ENCODE measurements at regions not wholly inside any gene's neighbourhood (a gene's known extent, or its start where the extent isn't known, plus 50 kb on each side); places are given as distances from the start of the nearest gene placed in this dataset.

DNA sequence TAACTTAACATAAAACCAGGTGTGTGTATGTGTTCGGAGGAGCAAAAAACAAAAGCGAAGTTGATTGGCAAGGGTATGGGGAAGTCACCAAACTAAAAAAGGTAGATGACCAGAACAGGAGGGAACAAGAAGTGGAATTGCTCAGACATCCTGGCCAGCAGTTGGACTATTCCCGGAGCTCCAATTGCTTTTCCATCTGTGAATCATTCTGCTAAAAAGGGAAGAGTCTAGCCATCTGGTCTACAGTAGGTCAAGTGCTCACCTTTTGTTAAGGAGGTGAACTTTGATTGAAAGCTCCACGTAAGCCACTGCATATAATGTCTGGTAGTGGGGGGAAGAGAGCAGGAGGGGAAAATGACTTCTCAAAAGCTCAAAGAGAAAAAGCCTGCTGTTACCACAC is 50.0 kb upstream of the BET1 start:
- Histone ChIP-seq H3K4me1 (ENCODE audit: control insufficient read depth, insufficient read depth, low read length, poor library complexity, severe bottlenecking) (no peaks in the 10 kb centered on the region), H3K27me3 (ENCODE audit: control insufficient read depth, insufficient read depth, low read length) (peaks cover 2% of the 10 kb centered on the region), H3K9me3 (ENCODE audit: control insufficient read depth in 2 of 2, low read length in 2 of 2) (no peaks in the 10 kb centered on the region), H3K4me3 (ENCODE audit: low read depth, low read length) (no peak overlapping the region), H3K27ac (ENCODE audit: insufficient read depth, low read length, poor library complexity, severe bottlenecking) (no peak overlapping the region), H3K36me3 (ENCODE audit: control insufficient read depth, insufficient read depth, low read length) (no peaks in the 10 kb centered on the region)
- Mint-ChIP-seq H3K4me3 (no peak overlapping the region), H3K27ac (peak overlapping the region in 1 of 3 donors; percentile 52), H3K9me3 (peaks cover 0 to 3% (median 0%) of the 10 kb centered on the region in 7 donors), H3K4me1 (peaks cover 0 to 2% (median 0%) of the 10 kb centered on the region in 4 donors), H3K27me3 (peaks cover 10% of the 10 kb centered on the region), H3K36me3 (no peaks in the 10 kb centered on the region)
- ATAC-seq (ENCODE audit: low read depth in 2 of 2) (no peak), DNase-seq (no peak)

DNA sequence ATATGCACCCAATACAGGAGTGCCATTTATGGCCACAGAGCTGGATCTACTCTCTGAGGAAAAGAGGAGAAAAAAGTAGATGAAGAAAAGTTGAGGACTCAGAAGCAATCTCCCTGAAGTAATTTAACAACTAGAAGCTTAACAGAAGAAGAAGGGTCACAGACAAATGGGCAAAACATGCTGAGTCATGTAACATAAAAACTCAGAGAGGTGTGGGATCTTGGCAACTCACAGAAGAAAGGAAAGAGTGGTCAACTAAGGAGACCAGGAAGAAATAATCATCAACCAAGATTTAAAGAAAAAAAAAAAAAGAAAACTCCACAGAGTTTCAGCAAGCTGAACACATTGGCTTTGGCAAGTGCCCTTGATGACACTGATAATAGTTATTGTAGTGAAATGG is 51.8 kb upstream of the BET1 start:
- H3K27ac Mint-ChIP-seq, result no peak overlapping the region
- Histone ChIP-seq H3K4me3 (ENCODE audit: low read depth, low read length) (no peak overlapping the region), H3K9me3 (ENCODE audit: control insufficient read depth in 2 of 2, low read length in 2 of 2) (no peaks in the 10 kb centered on the region), H3K4me1 (ENCODE audit: control insufficient read depth, insufficient read depth, low read length, poor library complexity, severe bottlenecking) (no peaks in the 10 kb centered on the region), H3K27me3 (ENCODE audit: control insufficient read depth, insufficient read depth, low read length) (peaks cover 2% of the 10 kb centered on the region), H3K36me3 (ENCODE audit: control insufficient read depth, insufficient read depth, low read length) (no peaks in the 10 kb centered on the region), H3K27ac (ENCODE audit: insufficient read depth, low read length, poor library complexity, severe bottlenecking) (no peak overlapping the region)
- no peak overlapping the region for H3K4me3 Mint-ChIP-seq
- H3K4me1 Mint-ChIP-seq, result no peaks in the 10 kb centered on the region
- H3K27me3 Mint-ChIP-seq, result peaks cover 10% of the 10 kb centered on the region
- ATAC-seq (ENCODE audit: low read depth in 2 of 2) (no peak), DNase-seq (no peak)
- H3K9me3 Mint-ChIP-seq, result peaks cover 0 to 2% (median 0%) of the 10 kb centered on the region in 7 donors
- no peaks in the 10 kb centered on the region for H3K36me3 Mint-ChIP-seq

DNA sequence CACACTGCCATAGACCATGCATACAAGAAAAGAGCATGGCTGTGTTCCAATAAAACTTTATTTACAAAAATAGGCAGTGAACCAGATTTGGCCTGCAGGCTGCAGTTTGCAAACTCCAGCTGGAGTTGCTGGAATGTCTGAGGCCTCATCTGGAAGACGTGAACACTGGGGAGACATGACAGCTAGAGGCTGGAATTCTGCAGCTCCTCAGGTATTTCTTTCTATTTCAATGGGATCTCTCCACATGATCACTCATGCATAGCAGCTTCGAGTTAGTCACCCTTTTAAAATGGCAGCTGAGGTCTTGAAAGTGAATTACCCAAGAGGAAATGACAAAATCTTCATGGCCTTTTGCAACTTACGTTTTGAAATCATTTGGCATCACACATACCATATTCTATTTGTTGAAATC is 52.6 kb upstream of the BET1 start:
- Mint-ChIP-seq H3K36me3 (no peaks in the 10 kb centered on the region), H3K4me3 (no peak overlapping the region), H3K9me3 (peaks cover 0 to 2% (median 0%) of the 10 kb centered on the region in 7 donors), H3K27me3 (peaks cover 10% of the 10 kb centered on the region), H3K4me1 (no peaks in the 10 kb centered on the region), H3K27ac (no peak overlapping the region)
- DNase-seq (no peak), ATAC-seq (ENCODE audit: low read depth in 2 of 2) (no peak)
- Histone ChIP-seq H3K4me1 (ENCODE audit: control insufficient read depth, insufficient read depth, low read length, poor library complexity, severe bottlenecking) (no peaks in the 10 kb centered on the region), H3K27me3 (ENCODE audit: control insufficient read depth, insufficient read depth, low read length) (peaks cover 1% of the 10 kb centered on the region), H3K36me3 (ENCODE audit: control insufficient read depth, insufficient read depth, low read length) (no peaks in the 10 kb centered on the region), H3K4me3 (ENCODE audit: low read depth, low read length) (no peak overlapping the region), H3K27ac (ENCODE audit: insufficient read depth, low read length, poor library complexity, severe bottlenecking) (no peak overlapping the region), H3K9me3 (ENCODE audit: control insufficient read depth in 2 of 2, low read length in 2 of 2) (no peaks in the 10 kb centered on the region)

DNA sequence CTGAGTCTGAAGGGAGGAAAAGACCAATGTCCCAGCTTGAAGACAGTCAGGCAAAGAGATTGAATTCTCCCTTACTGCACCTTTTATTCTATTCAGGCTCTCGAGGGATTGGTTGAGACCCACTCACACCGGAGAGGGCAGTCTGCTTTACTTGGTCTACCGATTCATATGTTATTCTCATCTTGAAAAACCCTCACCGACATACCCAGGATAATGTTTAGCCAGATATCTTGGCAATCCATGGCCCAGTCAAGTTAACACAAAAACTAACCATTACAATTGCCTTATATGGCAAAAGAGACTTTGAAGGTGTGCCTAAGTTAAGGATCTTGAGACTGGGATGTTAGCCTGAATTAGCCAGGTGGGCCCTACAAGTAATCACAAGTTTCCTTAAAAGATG is 53.8 kb upstream of the BET1 start:
- H3K27ac Mint-ChIP-seq, result peak overlapping the region in 1 of 3 donors; percentile 4

DNA sequence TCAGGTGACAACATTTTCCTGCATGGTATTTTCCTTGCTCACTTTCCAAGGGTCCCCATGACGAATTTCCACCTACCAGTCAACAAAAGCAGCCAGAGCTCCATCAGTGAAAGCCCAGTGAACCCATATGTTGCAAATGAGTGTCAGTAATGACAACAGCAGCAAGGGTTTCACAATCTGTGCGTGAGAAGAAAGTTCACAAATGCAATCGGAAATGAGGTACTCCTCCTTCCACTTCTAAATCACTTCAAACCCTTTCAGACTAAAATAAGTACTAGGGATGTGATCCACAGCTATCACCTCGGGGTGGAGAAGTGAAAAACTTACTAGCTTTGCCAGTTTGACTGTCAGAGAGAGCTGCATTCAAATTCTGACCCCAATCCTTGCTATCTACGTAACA is 55.6 kb upstream of the BET1 start:
- no peak overlapping the region for H3K27ac Mint-ChIP-seq

More for the DNA sequence above, 53.8 kb upstream of the BET1 start:
- Mint-ChIP-seq H3K4me1 (no peaks in the 10 kb centered on the region), H3K27me3 (peaks cover 10% of the 10 kb centered on the region), H3K4me3 (no peak overlapping the region), H3K9me3 (peaks cover 0 to 2% (median 0%) of the 10 kb centered on the region in 7 donors), H3K36me3 (no peaks in the 10 kb centered on the region)
- Histone ChIP-seq H3K4me3 (ENCODE audit: low read depth, low read length) (no peak overlapping the region), H3K9me3 (ENCODE audit: control insufficient read depth in 2 of 2, low read length in 2 of 2) (no peaks in the 10 kb centered on the region), H3K4me1 (ENCODE audit: control insufficient read depth, insufficient read depth, low read length, poor library complexity, severe bottlenecking) (no peaks in the 10 kb centered on the region), H3K36me3 (ENCODE audit: control insufficient read depth, insufficient read depth, low read length) (no peaks in the 10 kb centered on the region), H3K27me3 (ENCODE audit: control insufficient read depth, insufficient read depth, low read length) (no peaks in the 10 kb centered on the region), H3K27ac (ENCODE audit: insufficient read depth, low read length, poor library complexity, severe bottlenecking) (no peak overlapping the region)
- DNase-seq (no peak), ATAC-seq (ENCODE audit: low read depth in 2 of 2) (no peak)

DNA sequence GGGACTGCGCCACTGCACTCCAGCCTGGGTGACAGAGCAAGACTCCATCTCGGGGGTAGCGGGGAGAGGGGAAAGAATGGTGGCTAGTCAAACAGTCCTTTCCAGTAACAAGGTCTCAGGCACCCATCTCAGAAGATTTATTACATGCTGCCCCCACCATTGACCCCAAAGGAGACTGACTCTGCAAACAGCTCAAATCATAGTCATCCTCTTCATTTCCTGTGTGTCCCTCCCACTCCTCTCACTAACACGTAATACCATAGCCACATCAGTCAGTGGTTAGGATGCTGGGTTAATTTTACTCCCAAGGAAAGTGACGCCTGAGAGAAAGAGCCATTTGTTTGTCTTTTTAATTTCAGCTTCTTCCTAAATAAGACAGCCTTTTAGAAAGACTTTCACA is 56.6 kb upstream of the BET1 start:
- no peaks in the 10 kb centered on the region for H3K36me3 Mint-ChIP-seq
- no peak for ATAC-seq (ENCODE audit: low read depth in 2 of 2)
- no peak for DNase-seq
- H3K9me3 Mint-ChIP-seq, result peaks cover 0 to 2% (median 0%) of the 10 kb centered on the region in 7 donors
- no peak overlapping the region for H3K4me3 ChIP-seq (ENCODE audit: low read depth, low read length)
- no peaks in the 10 kb centered on the region for H3K4me1 Mint-ChIP-seq
- H3K4me1 ChIP-seq (ENCODE audit: control insufficient read depth, insufficient read depth, low read length, poor library complexity, severe bottlenecking), result no peaks in the 10 kb centered on the region
- no peak overlapping the region for H3K27ac Mint-ChIP-seq
- H3K9me3 ChIP-seq (ENCODE audit: control insufficient read depth in 2 of 2, low read length in 2 of 2), result no peaks in the 10 kb centered on the region
- no peak overlapping the region for H3K27ac ChIP-seq (ENCODE audit: insufficient read depth, low read length, poor library complexity, severe bottlenecking)
- H3K27me3 Mint-ChIP-seq, result peaks cover 10% of the 10 kb centered on the region
- H3K4me3 Mint-ChIP-seq, result no peak overlapping the region
- H3K27me3 ChIP-seq (ENCODE audit: control insufficient read depth, insufficient read depth, low read length), result peaks cover 2% of the 10 kb centered on the region
- H3K36me3 ChIP-seq (ENCODE audit: control insufficient read depth, insufficient read depth, low read length), result no peaks in the 10 kb centered on the region

More for the DNA sequence above, 55.6 kb upstream of the BET1 start:
- no peak for ATAC-seq (ENCODE audit: low read depth in 2 of 2)
- no peak for DNase-seq
- Mint-ChIP-seq H3K9me3 (peaks cover 0 to 2% (median 0%) of the 10 kb centered on the region in 7 donors), H3K4me3 (no peak overlapping the region), H3K36me3 (no peaks in the 10 kb centered on the region), H3K4me1 (no peaks in the 10 kb centered on the region), H3K27me3 (peaks cover 10% of the 10 kb centered on the region)
- Histone ChIP-seq H3K27ac (ENCODE audit: insufficient read depth, low read length, poor library complexity, severe bottlenecking) (no peak overlapping the region), H3K4me1 (ENCODE audit: control insufficient read depth, insufficient read depth, low read length, poor library complexity, severe bottlenecking) (no peaks in the 10 kb centered on the region), H3K36me3 (ENCODE audit: control insufficient read depth, insufficient read depth, low read length) (no peaks in the 10 kb centered on the region), H3K9me3 (ENCODE audit: control insufficient read depth in 2 of 2, low read length in 2 of 2) (no peaks in the 10 kb centered on the region), H3K27me3 (ENCODE audit: control insufficient read depth, insufficient read depth, low read length) (peaks cover 2% of the 10 kb centered on the region), H3K4me3 (ENCODE audit: low read depth, low read length) (no peak overlapping the region)

DNA sequence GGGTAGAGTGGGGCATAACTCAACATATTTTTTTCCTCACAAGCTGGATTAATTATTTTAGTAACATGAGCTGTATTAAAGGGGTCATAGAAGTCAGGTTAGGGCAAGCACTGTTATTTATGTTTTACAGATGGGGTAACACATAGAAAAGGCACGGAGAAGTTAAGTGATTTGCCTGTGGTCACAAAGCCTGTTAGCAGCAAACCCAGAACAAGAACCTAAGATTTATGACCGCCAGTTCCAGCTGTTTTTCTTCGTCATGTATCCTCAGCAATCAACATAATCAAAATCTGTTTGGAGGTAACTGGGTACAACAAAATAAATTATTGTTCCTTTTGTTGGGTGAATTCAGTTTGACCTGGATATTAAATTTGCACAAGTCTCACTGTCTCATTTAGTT is 57.2 kb upstream of the BET1 start:
- peaks cover 10% of the 10 kb centered on the region for H3K27me3 Mint-ChIP-seq
- no peak for ATAC-seq (ENCODE audit: low read depth in 2 of 2)
- H3K4me3 ChIP-seq (ENCODE audit: low read depth, low read length), result no peak overlapping the region
- H3K4me3 Mint-ChIP-seq, result no peak overlapping the region
- H3K9me3 Mint-ChIP-seq, result no peaks in the 10 kb centered on the region
- no peak for DNase-seq
- peaks cover 2% of the 10 kb centered on the region for H3K27me3 ChIP-seq (ENCODE audit: control insufficient read depth, insufficient read depth, low read length)
- no peak overlapping the region for H3K27ac ChIP-seq (ENCODE audit: insufficient read depth, low read length, poor library complexity, severe bottlenecking)
- H3K4me1 Mint-ChIP-seq, result no peaks in the 10 kb centered on the region
- no peak overlapping the region for H3K27ac Mint-ChIP-seq
- H3K36me3 Mint-ChIP-seq, result no peaks in the 10 kb centered on the region
- no peaks in the 10 kb centered on the region for H3K4me1 ChIP-seq (ENCODE audit: control insufficient read depth, insufficient read depth, low read length, poor library complexity, severe bottlenecking)
- H3K36me3 ChIP-seq (ENCODE audit: control insufficient read depth, insufficient read depth, low read length), result no peaks in the 10 kb centered on the region
- H3K9me3 ChIP-seq (ENCODE audit: control insufficient read depth in 2 of 2, low read length in 2 of 2), result no peaks in the 10 kb centered on the region

DNA sequence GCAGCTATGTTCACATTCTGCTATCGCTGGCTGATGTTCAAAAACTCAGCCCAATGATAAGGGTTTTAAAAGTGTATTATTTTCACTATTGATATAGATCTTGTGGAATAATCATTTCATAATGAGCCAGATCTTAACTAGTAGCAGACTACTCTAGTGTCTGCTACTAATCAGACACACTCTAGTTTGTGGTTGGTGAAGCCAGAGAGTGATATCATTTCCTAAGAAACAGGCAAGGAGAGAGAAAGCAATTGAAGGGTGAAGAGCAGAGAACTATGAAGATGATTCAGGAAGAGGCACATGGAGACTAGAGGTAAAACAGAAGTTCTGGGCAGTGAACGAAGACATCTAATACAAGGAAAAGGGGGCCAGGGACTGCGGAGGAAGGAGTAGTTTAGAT is 58.2 kb upstream of the BET1 start:
- Mint-ChIP-seq H3K36me3 (no peaks in the 10 kb centered on the region), H3K9me3 (no peaks in the 10 kb centered on the region), H3K4me3 (no peak overlapping the region), H3K27me3 (peaks cover 10% of the 10 kb centered on the region), H3K4me1 (no peaks in the 10 kb centered on the region), H3K27ac (no peak overlapping the region)
- peaks cover 2% of the 10 kb centered on the region for H3K27me3 ChIP-seq (ENCODE audit: control insufficient read depth, insufficient read depth, low read length)
- H3K9me3 ChIP-seq (ENCODE audit: control insufficient read depth in 2 of 2, low read length in 2 of 2), result no peaks in the 10 kb centered on the region
- H3K36me3 ChIP-seq (ENCODE audit: control insufficient read depth, insufficient read depth, low read length), result no peaks in the 10 kb centered on the region
- ATAC-seq (ENCODE audit: low read depth in 2 of 2) (no peak), DNase-seq (no peak)
- no peaks in the 10 kb centered on the region for H3K4me1 ChIP-seq (ENCODE audit: control insufficient read depth, insufficient read depth, low read length, poor library complexity, severe bottlenecking)
- no peak overlapping the region for H3K4me3 ChIP-seq (ENCODE audit: low read depth, low read length)
- no peak overlapping the region for H3K27ac ChIP-seq (ENCODE audit: insufficient read depth, low read length, poor library complexity, severe bottlenecking)
